ENCODE measurements at regions not wholly inside any gene's neighbourhood (a gene's known extent, or its start where the extent isn't known, plus 50 kb on each side); places are given as distances from the start of the nearest gene placed in this dataset.

GRCh38 chr7:25617673-25618072 lies 389.4 kb upstream of the NPVF start:
- TF ChIP-seq CTCF (conservative IDR thresholded peaks at IDR 0.05 in 1 of 2, IDR thresholded peaks at IDR 0.05 in 1 of 2; ENCODE audit: low read depth in 1 of 2, low read length in 2 of 2) (no peak), EZH2 (IDR thresholded peaks at IDR 0.05; ENCODE audit: low read length, missing control alignments) (no peak)
